ENCODE measurements at regions not wholly inside any gene's neighbourhood (a gene's known extent, or its start where the extent isn't known, plus 50 kb on each side); places are given as distances from the start of the nearest gene placed in this dataset.

GRCh38 chr21:35168735-35169134 lies 119.6 kb upstream of the RUNX1 start:
- no peak for DNase-seq
- ATAC-seq (ENCODE audit: low FRiP score in 2 of 2): no peak
- Histone ChIP-seq H3K4me3 (no peak overlapping the region), H3K27me3 (no peaks in the 10 kb centered on the region), H3K27ac (no peak overlapping the region), H3K9me3 (no peaks in the 10 kb centered on the region), H3K36me3 (no peaks in the 10 kb centered on the region), H3K4me1 (no peaks in the 10 kb centered on the region)
- WGBS, 2 donors: 72 to 73% methylated on average over 4 of the region's 4 CpGs
- TF ChIP-seq EP300 (IDR thresholded peaks at IDR 0.05) (no peak), POLR2AphosphoS5 (IDR thresholded peaks at IDR 0.05) (no peak), CTCF (IDR thresholded peaks at IDR 0.05) (no peak)

- ATAC-seq (ENCODE audit: low FRiP score in 2 of 2) (no peak), DNase-seq (no peak)
- H3K27me3 ChIP-seq: no peaks in the 10 kb centered on the region
- no peaks in the 10 kb centered on the region for H3K9me3 ChIP-seq
- no peak overlapping the region for H3K27ac ChIP-seq
- TF ChIP-seq POLR2AphosphoS5 (IDR thresholded peaks at IDR 0.05) (no peak), EP300 (IDR thresholded peaks at IDR 0.05) (no peak), CTCF (IDR thresholded peaks at IDR 0.05) (no peak), POLR2A (IDR thresholded peaks at IDR 0.05) (no peak)
- WGBS, 2 donors: 89 to 91% methylated on average over 3 of the region's 3 CpGs
- H3K4me1 ChIP-seq: no peaks in the 10 kb centered on the region
- H3K4me3 ChIP-seq: no peak overlapping the region
- H3K36me3 ChIP-seq: no peaks in the 10 kb centered on the region
These were observed 115.9 kb upstream of the RUNX1 start for GRCh38 chr21:35164971-35165483.

- no peak for ATAC-seq (ENCODE audit: low FRiP score in 2 of 2)
- no peaks in the 10 kb centered on the region for H3K27me3 ChIP-seq
- no peak overlapping the region for H3K27ac ChIP-seq
- no peak for TF ChIP-seq CTCF (IDR thresholded peaks at IDR 0.05)
- no peak for TF ChIP-seq POLR2AphosphoS5 (IDR thresholded peaks at IDR 0.05)
- TF ChIP-seq POLR2A (IDR thresholded peaks at IDR 0.05): no peak
- no peaks in the 10 kb centered on the region for H3K36me3 ChIP-seq
- no peaks in the 10 kb centered on the region for H3K9me3 ChIP-seq
- no peaks in the 10 kb centered on the region for H3K4me1 ChIP-seq
- no peak for DNase-seq
- WGBS, 2 donors: 94 to 95% methylated on average over 4 of the region's 4 CpGs
- H3K4me3 ChIP-seq: no peak overlapping the region
These were observed 115.3 kb upstream of the RUNX1 start for GRCh38 chr21:35164380-35164779.

- H3K9me3 ChIP-seq: no peaks in the 10 kb centered on the region
- TF ChIP-seq POLR2AphosphoS5 (IDR thresholded peaks at IDR 0.05) (no peak), EP300 (IDR thresholded peaks at IDR 0.05) (no peak), POLR2A (IDR thresholded peaks at IDR 0.05) (no peak), CTCF (IDR thresholded peaks at IDR 0.05) (no peak)
- WGBS, 2 donors: 77 to 80% methylated on average over 3 of the region's 3 CpGs
- H3K27me3 ChIP-seq: no peaks in the 10 kb centered on the region
- no peaks in the 10 kb centered on the region for H3K36me3 ChIP-seq
- DNase-seq: no peak
- H3K4me1 ChIP-seq: no peaks in the 10 kb centered on the region
- no peak for ATAC-seq (ENCODE audit: low FRiP score in 2 of 2)
- H3K4me3 ChIP-seq: no peak overlapping the region
- no peak overlapping the region for H3K27ac ChIP-seq
These were observed 114.3 kb upstream of the RUNX1 start for GRCh38 chr21:35163411-35163810.

GRCh38 chr21:35162831-35163230 lies 113.7 kb upstream of the RUNX1 start:
- Histone ChIP-seq H3K36me3 (no peaks in the 10 kb centered on the region), H3K4me3 (no peak overlapping the region), H3K27me3 (no peaks in the 10 kb centered on the region), H3K9me3 (peaks cover 0 to 3% (median 0%) of the 10 kb centered on the region in 4 donors), H3K27ac (no peak overlapping the region), H3K4me1 (no peaks in the 10 kb centered on the region)
- no peak for DNase-seq
- TF ChIP-seq POLR2A (IDR thresholded peaks at IDR 0.05) (no peak), CTCF (IDR thresholded peaks at IDR 0.05) (no peak), EP300 (IDR thresholded peaks at IDR 0.05) (no peak), POLR2AphosphoS5 (IDR thresholded peaks at IDR 0.05) (no peak)
- no peak for ATAC-seq (ENCODE audit: low FRiP score in 2 of 2)
- WGBS, 2 donors: 83 to 89% methylated on average over 3 of the region's 3 CpGs

Measured in upper lobe of left lung (tissue), 6 donors.